ENCODE measurements at regions not wholly inside any gene's neighbourhood (a gene's known extent, or its start where the extent isn't known, plus 50 kb on each side); places are given as distances from the start of the nearest gene placed in this dataset.
"Not testable (repeated sequence)": the region's sequence is repeated elsewhere in the genome, so short reads cannot be mapped to it uniquely, and the experiment has no call there.

DNA sequence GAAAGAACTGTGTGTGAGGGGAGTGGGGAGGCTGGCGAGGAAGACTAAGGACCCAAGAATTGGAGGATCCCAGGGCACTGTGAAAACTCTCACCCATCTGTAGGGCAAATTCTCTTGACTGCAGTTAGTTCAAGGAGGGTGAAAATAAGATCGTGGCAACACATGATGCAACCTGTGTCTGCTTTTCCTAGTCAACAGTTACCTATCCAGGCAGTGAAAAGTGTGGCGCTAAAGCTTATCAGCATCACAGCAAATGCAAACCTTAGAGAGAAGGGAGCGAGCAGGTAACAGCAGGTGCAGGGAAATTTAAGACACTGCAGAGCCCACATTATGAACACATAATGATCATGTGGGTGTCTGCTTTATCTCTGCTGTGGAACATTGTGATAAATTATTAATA, 97.7 kb upstream of the SGK1 start:
- DNase-seq: no peak

DNA sequence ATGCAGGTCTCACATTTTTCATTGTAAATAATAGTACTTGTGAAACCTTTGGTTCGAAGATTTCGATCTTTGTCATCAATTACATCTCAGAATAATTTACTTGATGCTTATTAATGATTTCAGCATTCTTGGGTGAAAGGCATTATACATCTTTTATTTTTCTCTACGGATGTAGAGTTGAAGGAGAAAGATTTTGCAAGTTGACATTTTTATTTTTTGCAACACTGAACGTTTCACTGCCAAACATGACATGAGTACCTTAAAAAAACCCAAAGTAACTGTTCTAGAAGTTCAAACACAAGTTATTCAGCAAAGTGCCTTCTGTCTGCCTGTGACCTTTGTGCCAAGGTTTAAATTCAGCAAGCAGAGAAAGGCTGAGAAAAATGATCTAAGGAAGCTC, 97.3 kb upstream of the SGK1 start:
- no peak for DNase-seq

DNA sequence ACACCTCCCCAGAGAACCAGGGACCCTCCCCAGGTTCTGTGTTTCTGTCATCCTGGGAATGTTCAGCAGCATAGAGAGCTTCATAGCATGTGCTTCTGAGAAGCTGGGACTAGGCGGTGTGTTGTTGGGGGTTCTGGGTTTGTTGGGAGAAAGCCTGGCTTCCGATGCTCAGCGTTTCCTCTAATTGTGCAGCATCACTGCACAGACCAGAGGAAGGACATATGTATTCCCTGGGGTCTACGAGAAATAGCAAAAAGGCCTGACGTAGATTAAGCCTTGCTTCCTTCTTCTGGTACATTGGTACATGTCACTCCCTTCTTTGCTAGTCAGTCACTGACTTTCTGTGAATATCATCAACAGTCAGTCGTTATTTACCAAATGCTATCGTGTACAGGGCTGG, 96.9 kb upstream of the SGK1 start:
- DNase-seq: no peak

DNA sequence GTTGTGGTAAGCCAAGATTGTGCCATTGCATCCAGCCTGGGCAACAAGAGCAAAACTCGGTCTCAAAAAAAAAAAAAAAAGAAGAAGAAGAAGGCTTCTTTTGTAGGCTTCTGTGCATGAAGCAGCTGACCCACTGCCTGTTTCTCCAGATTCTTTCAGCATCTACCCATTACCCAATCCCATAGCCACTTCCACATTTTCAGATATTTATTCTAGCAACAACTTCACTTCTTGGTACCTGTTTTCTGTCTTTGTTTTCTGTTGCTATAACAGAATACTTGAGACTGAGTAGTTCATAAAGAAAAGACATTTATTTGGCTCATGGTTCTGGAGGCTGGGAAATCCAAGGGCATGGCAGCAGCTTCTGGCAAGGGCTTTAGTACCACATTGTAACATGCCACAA, 95.3 kb upstream of the SGK1 start:
- no peak for DNase-seq

DNA sequence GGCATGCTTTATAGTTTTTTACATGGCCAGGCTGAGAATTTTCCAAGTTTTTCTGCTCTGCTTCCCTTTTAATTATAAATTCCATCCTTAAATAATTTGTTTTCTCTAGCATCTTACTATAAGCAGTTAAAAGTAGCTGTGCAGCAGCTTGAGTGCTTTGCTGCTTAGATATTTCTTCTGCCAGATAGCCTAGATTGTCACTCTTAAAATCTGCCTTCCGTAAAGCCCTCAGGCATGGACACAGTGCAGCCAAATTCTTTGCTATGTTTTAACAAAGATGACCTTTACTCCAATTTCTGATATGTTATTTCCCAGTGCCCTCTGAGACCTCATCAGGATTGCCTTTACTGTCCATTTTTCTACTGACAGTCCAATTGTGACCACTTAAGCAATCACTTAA, 92.6 kb upstream of the SGK1 start:
- DNase-seq: no peak

DNA sequence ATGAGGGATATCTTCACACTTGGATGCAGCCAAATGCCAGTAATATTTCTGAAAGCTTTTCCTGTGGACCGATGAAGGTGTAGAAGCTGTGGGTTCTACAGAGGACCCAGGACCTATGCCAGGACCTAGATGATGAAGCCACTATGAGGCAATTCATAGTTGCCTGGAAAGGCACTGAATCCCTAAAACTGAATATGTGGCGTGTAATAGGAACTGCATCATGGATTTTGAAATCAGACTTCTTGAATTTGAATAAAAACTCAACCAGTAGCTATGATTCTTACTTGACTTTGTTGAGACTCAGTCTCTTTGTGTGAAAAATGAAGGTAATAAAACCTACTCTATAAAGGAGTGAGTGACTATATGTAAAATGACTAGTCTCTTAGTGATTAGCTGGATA, 89.9 kb upstream of the SGK1 start:
- DNase-seq: no peak

DNA sequence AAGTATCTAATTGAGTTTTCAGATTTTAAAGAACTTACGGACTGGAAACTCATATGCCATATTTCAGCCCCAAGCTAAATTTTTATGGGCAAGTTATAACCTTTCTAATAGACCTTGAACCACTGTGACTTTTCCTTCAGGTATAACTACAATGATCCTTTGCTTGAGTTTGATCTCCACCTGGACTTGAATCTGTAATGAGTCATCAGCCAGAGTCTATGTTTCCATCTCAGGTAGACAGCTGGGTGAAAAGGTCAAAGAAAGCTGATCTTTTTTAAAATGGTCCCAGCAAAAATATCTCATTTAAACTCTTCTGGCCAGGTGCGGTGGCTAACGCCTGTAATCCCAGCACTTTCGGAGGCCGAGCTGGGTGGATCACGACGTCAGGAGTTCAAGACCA, 88.4 kb upstream of the SGK1 start:
- DNase-seq: no peak

DNA sequence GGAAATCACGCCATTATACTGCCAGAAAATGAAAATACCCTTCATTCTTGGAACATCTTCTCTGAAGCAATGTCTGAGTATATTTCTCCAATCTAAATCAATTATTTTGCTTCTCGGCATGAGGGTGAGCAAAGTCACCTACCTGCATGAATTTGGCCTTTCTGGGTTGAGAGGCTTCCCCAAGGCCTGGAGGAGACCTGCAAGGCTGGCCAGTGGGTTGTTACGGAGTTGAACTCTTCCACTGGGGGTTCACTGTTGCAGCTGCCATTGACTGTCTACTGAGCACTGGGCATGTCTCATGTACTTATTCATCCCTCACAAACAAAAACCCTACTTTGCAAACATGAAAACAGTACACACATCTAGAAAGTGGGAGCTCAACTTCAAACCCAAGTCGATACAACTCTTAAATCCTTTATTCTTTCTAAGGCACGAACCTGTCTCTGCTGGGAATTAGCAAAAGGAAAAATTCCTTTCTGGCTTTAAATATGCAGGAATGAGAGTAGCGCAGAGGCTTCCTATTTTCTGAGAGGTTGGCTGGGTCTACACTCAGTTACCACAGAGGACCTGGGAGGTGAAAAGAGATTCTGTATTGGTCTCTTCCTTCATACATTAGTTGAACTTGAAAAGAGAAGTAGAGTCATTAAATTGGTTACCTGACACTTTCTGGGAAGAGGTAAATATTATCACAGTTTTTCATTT, 87.6 kb upstream of the SGK1 start:
- no peak for DNase-seq

DNA sequence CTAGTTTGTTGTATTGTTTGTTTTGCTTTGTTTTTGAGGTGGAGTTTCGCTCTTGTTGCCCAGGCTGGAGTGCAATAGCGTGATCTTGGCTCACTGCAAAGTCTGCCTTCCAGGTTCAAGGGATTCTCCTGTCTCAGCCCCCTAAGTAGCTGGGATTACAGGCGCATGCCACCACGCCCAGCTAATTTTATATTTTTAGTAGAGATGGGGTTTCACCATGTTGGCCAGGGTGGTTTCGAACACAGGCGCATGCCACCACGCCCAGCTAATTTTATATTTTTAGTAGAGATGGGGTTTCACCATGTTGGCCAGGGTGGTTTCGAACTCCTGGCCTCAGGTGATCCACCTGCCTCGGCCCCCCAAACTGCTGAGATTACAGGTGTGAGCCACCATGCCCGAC, 85.4 kb upstream of the SGK1 start:
- not testable (repeated sequence) for DNase-seq

DNA sequence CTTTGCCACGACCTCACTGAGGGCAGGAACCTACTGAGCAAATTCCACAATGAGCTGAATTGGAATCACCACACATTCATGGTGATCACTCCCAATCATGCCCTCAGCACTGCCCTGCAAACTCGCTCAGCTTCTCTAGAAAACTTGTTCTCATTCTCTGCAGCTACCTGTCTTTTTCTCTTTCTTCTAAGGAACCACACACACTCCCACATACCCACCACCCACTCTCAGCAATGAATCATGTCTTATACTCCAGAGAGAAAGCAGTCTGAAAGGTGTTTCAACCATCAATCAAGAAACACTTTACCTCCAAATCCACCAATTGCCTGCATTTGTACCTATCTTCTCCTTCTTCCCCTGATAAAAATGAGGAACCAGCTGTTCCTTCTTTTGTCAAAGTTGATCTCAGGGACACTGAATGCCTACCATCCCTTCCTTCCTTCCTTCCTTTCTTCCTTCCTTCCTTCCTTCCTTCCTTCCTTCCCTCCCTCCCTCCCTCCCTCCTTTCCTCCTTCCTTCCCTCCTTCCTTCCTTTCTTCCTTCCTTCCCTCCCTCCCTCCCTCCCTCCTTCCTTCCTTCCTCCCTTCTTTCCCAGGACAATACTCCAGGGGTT, 84.6 kb upstream of the SGK1 start:
- no peak for DNase-seq

DNA sequence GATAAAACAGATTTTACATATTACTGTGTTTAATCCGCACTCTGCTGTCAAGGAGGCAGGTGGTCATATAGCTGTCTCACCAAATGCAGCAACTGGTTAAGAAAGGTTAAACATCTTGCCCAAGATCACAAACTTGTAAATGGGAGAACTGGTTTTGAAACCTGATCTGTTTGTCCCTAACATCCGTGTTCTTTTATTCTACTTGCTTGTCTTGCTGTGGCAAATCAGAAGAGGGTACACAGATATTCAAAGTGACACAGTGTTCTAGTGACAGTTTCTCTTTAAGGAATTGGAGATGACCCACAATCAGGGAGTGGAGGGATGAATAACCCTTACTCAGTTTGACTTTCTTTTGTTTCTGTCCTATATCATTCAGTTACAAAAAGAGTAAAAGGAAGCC, 83.0 kb upstream of the SGK1 start:
- no peak for DNase-seq

DNA sequence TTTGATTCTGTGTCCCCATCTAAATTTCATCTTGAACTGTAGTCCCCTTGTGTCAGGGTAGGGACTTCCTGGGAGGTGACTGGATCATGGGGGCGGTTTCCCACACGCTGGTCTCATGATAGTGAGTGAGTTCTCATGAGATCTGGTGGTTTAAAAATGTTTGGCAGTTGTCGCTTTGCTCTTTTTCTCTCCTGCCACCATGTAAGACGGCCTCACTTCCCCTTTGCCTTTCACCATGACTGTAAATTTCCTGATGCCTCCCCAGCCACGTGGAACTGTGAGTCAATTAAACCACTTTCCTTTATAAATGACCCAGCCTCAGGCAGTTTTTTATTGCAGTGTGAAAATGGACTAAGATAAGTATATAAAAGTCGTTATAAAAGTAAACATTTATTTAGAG, 80.5 kb upstream of the SGK1 start:
- peak; percentile 50 for DNase-seq

DNA sequence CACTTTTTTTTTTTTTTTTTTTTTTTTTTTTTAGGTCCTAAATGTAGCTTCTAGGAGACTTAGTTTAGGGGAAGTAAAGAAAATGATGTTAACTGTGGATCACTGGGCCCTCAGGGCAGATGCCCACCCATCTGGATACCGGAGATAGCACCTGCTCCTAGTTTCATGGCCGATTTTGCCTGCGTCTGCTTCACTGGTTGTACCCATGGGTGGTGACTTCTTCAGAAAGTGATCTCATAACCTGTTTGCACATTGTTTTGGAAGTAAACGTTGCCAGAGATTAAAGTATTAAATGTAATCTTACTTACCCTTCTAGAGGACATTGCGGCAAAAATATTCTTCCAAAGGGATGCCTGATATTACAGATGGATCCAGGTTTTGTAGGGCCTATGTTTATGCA, 79.8 kb upstream of the SGK1 start:
- no peak for DNase-seq

DNA sequence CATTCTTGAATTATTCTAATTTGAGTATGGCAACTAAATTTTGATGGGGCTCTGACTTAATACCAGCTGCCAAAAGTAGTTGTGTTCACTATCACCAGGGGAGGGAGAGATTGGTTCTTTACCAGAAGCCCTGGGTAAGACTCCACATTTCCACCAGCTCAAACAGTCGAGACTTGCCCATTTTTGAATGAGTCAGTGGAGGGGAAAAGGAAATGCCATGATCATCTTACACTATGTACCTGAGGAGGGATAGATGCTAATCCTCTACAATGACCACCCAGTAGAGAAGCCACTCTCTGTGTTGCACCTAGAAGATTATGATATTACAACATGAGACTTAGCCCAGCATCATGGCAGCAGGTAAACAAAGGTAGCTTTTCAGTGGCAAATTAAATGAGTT, 77.0 kb upstream of the SGK1 start:
- no peak for DNase-seq

DNA sequence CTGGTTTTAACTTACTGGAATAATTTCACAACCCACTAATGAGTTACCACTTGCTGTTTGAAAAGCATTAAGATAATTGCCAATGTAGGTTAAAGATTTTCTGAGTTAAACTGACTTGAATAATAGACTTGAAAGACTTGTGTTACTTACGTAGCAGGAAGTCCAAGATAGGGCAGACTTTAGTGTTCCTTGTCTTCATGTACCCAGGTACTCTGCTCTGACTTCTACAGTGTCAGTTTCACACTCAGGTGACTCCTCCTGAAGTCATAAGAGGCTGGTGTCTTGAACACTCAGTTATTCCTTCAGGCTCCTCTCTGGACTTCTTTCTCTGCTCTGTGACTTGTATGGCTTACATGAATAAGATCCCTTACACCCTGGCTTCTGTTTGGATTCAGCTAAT, 76.3 kb upstream of the SGK1 start:
- no peak for DNase-seq

DNA sequence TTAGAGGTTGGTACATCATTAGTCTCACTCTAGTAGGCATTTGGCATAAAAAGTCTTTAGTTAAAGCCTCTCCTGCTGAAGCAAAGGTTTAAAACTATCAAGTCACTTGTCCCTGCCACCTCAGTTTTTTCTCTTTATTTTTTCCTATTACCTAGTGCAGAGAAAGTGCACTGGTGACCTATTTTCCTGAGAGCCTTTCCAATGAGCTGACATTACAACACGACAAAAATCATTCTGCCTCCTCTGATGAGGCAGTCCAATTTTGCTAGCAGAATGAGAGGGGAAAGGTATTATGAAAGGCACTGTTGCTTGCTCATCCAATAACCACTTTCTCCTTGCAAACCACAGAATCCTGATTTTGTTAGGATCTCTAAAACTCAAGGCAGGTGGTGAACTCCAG, 73.3 kb upstream of the SGK1 start:
- no peak for DNase-seq

DNA sequence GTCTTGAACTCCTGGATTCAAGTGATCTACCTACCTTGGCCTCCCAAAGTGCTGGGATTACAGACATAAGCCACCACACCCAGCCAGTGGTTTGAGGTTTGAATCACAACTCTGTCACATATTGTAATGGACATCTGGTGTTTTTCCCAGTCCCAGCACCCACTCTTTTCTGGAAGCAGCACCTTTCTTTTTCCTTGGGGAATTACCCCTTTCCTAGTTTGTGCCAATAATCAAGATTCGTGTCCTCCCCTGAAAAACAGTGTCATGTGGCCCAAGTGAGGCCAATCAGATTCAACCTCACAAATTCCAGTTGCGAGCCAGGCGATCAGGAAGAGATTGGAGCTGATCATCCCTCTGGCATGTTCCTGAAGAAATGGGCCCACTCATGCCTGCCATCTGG, 71.7 kb upstream of the SGK1 start:
- DNase-seq: no peak

DNA sequence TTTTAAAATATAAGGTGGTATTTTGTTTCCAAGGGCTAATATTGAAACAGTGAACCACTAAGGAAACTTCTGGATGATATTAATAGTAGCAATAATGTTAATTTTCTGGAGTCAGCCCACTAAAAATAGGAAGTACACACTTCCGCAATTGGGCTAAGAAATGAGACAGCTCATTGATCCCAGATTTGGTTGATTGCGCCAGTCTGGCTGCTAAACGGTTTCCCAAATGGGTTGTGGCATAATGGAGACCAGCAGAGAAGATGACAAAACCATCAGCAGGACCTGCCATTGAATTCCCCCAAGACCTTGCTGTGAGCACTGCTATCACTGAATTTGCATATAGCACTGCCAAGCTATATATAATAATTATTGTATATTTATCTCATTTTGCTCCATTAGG, 71.2 kb upstream of the SGK1 start:
- no peak for DNase-seq

DNA sequence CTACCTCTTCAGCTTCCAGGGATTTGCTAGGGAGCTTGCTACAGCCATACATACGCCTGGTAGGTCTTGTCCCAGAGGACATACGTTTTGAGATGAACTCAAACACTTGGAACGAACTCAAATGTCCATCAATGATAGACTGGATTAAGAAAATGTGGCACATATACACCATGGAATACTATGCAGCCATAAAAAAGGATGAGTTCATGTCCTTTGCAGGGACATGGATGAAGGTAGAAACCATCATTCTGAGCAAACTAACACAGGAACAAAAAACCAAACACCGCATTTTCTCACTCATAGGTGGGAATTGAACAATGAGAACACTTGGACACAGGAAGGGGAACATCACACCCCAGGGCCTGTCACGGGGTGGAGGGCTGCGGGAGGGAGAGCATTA, 68.6 kb upstream of the SGK1 start:
- DNase-seq: not testable (repeated sequence)

DNA sequence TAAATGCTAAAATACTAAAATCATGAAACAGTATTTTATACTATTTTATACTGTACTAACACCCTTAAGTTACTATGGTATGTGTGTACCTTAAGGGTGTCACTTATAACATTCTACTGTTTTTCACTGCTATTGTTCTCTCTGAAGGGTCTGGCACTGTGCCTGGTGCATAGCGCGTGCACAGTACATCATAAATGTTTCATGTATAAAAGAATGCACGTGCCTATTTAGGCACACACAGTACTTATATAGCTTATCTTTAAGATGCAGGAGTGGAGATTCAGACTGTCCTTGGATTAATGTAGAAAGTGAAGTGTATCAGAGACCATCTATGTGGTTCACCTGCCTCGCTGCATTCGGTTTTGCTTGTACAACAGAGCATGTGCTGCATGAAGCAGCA, 64.0 kb upstream of the SGK1 start:
- no peak for DNase-seq

DNA sequence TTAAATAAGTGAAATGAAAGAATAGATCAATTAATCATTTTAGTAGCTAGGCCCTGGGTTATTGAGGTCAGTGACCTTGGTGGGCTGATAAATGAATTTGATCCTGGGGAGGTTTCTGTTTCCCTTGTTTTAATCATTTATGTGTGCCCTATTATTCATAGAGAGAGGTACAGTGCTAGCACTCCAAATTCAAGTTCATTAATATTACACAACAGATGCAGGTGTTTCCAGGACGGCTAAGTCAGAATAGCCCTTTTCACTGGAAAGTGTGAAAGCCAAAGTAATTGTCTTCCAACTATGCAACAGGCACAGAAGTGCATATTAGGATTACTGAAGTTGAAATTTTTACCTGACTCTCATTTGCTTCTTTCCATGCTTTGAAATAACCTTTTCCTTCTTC, 61.7 kb upstream of the SGK1 start:
- DNase-seq: no peak

DNA sequence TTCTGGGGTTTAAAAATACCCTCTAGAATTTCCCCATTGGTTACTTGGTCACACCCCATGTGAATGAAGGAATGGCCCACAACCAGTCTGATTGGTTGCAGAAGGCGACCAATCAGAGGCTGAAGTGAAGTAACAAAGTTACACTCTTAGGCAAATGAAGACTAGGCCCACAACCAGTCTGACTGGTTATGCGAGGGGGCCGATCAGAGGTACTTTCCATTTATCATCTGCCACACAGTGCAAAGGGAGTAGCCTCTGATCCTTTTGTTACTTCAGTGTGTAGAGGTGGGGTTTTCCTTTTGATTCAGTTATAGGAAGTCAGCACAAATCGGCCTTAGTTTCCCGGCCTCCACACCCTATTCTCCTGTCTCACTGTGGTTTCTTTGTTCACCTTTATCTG, 61.2 kb upstream of the SGK1 start:
- no peak for DNase-seq

DNA sequence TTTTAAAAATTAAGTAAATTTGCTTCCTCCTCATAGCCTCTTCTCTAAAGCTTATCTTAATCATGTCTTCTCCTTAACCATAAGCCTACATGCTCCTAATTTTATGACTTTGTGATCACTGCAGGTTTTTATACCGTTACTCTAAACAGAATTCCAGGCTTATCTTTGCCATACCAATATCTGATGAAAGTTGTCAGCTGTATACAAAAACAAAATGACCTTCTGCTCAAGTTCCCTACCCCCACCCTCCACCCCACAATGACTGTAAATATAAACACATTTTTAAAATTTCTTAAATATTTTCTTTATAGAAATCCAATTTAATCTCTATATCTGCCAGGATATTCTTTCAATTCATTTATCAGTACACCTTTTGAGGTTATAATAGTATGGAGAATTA, 60.5 kb upstream of the SGK1 start:
- no peak for DNase-seq

DNA sequence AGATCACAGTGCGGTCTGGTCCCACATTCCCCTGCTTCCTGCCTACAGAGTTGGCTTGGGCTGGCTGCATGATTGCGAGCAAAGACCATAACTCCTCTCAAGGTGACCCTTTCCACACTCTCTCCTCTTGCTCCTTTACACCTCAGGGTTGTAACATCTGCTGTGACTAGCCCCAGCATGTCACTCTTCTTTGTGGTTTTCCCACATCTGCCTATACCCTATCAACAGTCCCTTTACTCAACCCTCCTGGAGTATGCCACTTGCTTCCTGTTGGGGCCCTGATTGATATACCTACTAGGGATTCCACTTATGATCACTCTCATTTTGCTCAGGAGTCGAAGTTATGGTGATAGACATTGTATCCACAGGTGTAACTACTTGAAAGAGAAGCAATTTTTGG, 58.9 kb upstream of the SGK1 start:
- no peak for DNase-seq

DNA sequence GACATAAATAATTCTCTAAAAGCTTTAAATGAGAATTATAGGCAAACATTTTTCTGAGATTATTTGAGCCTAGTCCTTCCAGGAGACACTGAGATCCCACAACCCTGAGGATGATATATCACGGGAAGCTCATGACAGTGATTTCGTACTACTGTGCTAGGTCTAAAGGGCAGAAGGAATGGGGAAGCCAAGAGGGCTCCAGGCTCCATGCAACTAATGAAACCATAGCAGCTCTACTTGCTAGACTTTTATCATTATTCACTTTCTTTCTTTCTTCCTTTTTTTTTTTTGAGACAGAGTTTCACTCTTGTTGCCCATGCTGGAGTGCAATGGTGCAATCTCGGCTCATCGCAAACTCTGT, 57.3 kb upstream of the SGK1 start:
- DNase-seq: no peak

Data from OCI-M1 (cell line).